ENCODE measurements at regions not wholly inside any gene's neighbourhood (a gene's known extent, or its start where the extent isn't known, plus 50 kb on each side); places are given as distances from the start of the nearest gene placed in this dataset.

DNA sequence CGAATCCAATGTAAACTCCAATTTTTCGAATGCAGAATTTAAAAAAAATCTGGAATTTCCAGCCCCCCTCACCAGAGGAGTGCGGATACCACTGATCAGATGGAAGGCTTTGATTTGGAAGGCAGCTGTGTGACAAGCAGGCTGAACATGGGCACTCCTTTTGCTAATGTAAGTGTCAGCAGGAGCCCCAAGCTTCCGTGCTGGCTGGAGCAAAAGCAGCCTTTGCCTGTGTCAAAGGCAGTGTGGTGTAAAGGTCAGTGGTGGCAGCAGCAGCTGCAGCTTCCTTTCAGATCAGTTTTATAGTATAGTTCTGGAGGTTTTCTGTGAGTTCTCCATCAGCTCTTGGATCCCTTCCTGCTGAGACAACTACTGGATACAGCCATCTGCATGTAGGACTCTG is 259.9 kb downstream of the CTH start:
- Histone ChIP-seq H3K27me3 (no peaks in the 10 kb centered on the region), H3K4me1 (no peaks in the 10 kb centered on the region)
- no peak for DNase-seq

DNA sequence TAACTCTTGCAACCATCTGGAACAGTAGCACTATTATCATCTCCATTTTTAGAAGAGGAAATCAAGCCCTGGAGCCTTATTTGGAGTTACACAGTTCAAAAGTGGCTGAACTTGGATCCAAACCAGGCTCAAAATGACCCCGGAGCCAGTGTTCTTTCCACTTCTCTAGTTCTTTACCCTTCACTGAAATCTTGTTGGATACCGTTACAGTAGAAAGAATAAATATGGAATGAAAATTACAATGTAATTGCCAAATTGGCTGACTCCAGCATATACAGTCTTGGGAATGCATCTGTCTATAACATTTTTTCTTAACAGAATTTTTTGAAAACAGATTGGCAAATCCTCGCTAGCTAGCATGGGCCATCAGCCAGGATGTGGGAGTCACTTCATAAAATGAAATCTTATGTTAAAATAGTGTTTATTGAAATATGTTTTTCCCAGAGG is 261.4 kb downstream of the CTH start:
- no peak for DNase-seq
- H3K4me3 ChIP-seq (ENCODE audit: low read depth, low read length), result no peak overlapping the region
- TF ChIP-seq, protein P1, sequence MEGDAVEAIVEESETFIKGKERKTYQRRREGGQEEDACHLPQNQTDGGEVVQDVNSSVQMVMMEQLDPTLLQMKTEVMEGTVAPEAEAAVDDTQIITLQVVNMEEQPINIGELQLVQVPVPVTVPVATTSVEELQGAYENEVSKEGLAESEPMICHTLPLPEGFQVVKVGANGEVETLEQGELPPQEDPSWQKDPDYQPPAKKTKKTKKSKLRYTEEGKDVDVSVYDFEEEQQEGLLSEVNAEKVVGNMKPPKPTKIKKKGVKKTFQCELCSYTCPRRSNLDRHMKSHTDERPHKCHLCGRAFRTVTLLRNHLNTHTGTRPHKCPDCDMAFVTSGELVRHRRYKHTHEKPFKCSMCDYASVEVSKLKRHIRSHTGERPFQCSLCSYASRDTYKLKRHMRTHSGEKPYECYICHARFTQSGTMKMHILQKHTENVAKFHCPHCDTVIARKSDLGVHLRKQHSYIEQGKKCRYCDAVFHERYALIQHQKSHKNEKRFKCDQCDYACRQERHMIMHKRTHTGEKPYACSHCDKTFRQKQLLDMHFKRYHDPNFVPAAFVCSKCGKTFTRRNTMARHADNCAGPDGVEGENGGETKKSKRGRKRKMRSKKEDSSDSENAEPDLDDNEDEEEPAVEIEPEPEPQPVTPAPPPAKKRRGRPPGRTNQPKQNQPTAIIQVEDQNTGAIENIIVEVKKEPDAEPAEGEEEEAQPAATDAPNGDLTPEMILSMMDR (IDR thresholded peaks at IDR 0.05; ENCODE audit: low read depth, low read length), result no peak

More for the DNA sequence above, 259.9 kb downstream of the CTH start:
- TF ChIP-seq, protein P1 (IDR thresholded peaks at IDR 0.05; ENCODE audit: low read depth, low read length), result no peak
- Histone ChIP-seq H3K36me3 (no peaks in the 10 kb centered on the region), H3K4me3 (ENCODE audit: low read depth, low read length) (no peak overlapping the region), H3K9me3 (no peaks in the 10 kb centered on the region)

DNA sequence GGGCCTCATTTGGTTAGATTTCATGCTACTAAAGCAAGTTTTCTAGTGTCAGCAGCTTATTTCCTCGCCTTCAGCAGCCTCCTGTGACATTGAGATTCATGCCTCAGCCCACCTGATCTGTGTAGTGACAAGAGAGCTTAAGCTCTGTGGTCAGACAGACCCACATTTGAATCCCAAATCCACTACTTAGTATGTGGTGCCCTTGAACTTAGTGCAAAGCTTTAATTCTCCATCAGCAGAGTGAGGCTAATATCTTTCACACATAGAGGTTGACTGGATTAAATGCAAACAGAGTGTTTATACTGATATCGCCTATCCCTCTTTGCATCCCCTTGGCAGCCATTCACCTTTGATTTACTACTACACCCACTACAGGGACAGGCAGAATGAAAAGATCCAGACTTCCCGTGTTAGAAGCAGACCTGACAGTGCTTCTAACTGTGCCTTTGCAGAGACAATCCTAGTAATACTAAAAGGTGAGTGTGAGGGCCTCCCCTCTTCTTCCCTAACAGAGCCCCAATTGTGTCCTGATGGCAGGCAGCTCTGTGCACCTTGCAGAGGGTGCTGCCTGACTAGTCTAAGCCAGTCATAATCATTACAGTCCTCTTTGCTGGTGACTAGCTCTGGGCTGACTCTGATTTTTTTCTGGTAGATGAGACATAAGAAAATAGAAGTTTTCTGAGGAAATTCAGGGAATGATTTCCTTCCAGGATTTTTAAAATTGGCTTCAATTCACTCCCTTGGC is 264.0 kb downstream of the CTH start:
- no peaks in the 10 kb centered on the region for H3K27me3 ChIP-seq
- no peaks in the 10 kb centered on the region for H3K9me3 ChIP-seq
- no peaks in the 10 kb centered on the region for H3K4me1 ChIP-seq
- no peak for DNase-seq
- TF ChIP-seq, protein P1 (IDR thresholded peaks at IDR 0.05; ENCODE audit: low read depth, low read length), result no peak
- no peak overlapping the region for H3K4me3 ChIP-seq (ENCODE audit: low read depth, low read length)
- H3K36me3 ChIP-seq, result no peaks in the 10 kb centered on the region

More for the DNA sequence above, 261.4 kb downstream of the CTH start:
- Histone ChIP-seq H3K4me1 (no peaks in the 10 kb centered on the region), H3K36me3 (no peaks in the 10 kb centered on the region), H3K9me3 (no peaks in the 10 kb centered on the region), H3K27me3 (no peaks in the 10 kb centered on the region)

DNA sequence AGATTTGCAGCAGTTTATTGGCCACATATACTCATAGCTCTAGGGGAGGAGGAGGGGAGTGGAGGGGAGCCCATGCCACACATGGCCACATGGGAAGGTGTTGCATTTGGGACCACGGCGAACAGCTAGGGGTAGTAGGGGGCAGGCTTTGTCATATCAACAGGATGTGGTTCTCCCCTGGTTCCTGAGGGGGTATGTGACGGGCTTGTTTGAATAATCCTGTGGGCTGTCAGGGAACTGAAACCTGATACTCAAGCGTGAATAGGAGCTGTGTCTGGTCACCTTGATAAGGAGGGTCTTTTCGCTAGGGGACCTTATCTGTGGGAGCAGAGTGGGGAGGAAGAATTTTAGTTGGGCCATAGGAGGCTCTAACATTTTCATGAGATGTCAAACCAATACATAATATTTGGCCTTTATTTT is 264.7 kb downstream of the CTH start:
- DNase-seq, result no peak
- Histone ChIP-seq H3K9me3 (no peaks in the 10 kb centered on the region), H3K4me1 (no peaks in the 10 kb centered on the region), H3K27me3 (no peaks in the 10 kb centered on the region), H3K4me3 (ENCODE audit: low read depth, low read length) (no peak overlapping the region), H3K36me3 (no peaks in the 10 kb centered on the region)
- TF ChIP-seq, protein P1 (IDR thresholded peaks at IDR 0.05; ENCODE audit: low read depth, low read length), result no peak

DNA sequence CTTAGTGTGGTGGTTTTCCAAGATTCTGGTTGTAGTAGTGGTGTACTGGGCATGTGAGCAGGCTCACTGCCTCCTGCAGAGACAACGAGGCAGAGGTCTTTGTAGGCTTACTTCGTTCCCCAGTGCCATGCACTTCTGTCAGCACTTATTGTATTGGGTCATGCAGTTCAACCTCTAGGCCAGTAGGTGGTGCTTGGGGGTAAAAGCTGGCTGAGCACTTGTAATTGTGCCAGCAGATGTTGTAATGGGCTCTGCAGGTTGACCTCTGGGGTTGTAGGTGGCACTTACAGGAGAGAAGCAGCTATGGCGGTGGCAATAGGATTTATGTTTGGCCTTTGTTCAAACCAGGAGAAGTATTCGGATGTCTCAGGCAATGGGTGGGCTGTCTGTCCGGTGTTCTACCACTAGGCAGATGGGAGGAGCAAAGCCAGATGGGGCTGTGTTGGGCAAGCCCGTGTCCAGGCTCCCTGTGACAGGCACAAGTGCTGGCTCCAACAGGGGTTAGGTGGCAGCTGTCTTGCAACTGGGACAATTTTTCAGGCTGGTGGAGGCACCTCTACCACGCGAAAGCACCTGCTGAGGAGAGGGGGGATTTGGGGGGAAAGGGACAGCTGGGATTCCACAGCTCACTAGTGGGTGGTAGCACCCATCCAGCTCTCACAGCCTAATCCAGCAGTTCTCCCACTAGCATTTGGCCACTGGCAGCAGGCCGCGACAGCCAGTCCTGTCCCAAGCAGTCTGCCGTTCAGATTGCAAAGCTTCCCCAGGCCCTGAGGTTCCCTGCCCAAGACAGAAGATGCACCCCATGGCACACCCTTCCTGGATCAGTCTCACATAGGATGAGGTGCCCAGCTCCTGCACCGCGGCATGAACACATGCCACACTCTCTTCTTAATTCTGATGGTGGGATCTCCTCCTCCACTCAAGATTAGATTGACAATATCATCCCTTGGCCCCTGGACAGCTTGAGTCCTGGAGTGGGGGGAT is 274.5 kb downstream of the CTH start:
- no peaks in the 10 kb centered on the region for H3K27me3 ChIP-seq
- peak; percentile 55 for DNase-seq
- TF ChIP-seq, protein P1 (IDR thresholded peaks at IDR 0.05; ENCODE audit: low read depth, low read length), result peak; percentile 83
- no peaks in the 10 kb centered on the region for H3K4me1 ChIP-seq
- H3K9me3 ChIP-seq, result no peaks in the 10 kb centered on the region
- H3K36me3 ChIP-seq, result no peaks in the 10 kb centered on the region
- H3K4me3 ChIP-seq (ENCODE audit: low read depth, low read length), result no peak overlapping the region

Data from BE2C (cell line).